HepG2 (cell line): ENCODE measurements at regions not wholly inside any gene's neighbourhood (a gene's known extent, or its start where the extent isn't known, plus 50 kb on each side); places are given as distances from the start of the nearest gene placed in this dataset.

Experiments
- ATAC-seq: fragments of 200-7000 bp; cut with Tn5 transposase; 3 replicates; pipeline ENCODE4 v1.9.1; 2020; ENCODE audit warnings: mild to moderate bottlenecking, moderate library complexity
- BruUV-seq: library from RNA; stranded (reverse); fragments of 400-500 nt; replicated peaks from 2 replicates; lab custom pipeline; 2021; lab: Mats Ljungman, UMichigan
- CTCF ChIA-PET: fragments of 300-600 bp; formaldehyde crosslinking; extraction: SDS; loops from one replicate; lab custom pipeline; 2021; ENCODE audit warnings: low total read pairs, inconsistent platforms, low intra/inter-chr PET ratio; lab: Yijun Ruan, JAX
- POLR2A ChIA-PET: fragments of 350-600 bp; sonication (Branson Sonifier 250); formaldehyde crosslinking; loops from one replicate; lab custom pipeline; 2020; ENCODE audit warnings: antibody characterized with exemption, inconsistent platforms; lab: Yijun Ruan, JAX
- DNase-seq: peaks from one replicate; pipeline ENCODE4 v3.0.0-alpha.2; 2015; ENCODE audit warnings: low spot score
- FAIRE-seq: peaks from 3 replicates; lab custom pipeline; 2011; peaks lifted over from hg19 to GRCh38; lab: Jason Lieb, UNC
- H2AFZ ChIP-seq: one replicate; pipeline ENCODE4 v1.6.1; 2011; ENCODE audit warnings: low read length, inconsistent platforms
- H3K27ac ChIP-seq: fragments of 300-600 bp; 3 replicates; pipeline ENCODE4 v1.8.0; 2011; ENCODE audit warnings: mixed run types, mild to moderate bottlenecking, mixed read lengths, low read length, inconsistent platforms; ENCODE audit not compliant: insufficient read depth; ENCODE audit errors: extremely low read length
- H3K27me3 ChIP-seq, 2 experiments: fragments of 200-600 bp in 1 of 2; 2 replicates in 1 of 2; 3 replicates in 1 of 2; pipeline versions ENCODE4 v1.6.0 to v1.8.0; 2011; ENCODE audit warnings: low read length in 2 of 2, mild to moderate bottlenecking in 2 of 2, moderate library complexity in 2 of 2, inconsistent platforms in 1 of 2; ENCODE audit not compliant: insufficient read depth in 2 of 2, control insufficient read depth in 1 of 2
- H3K36me3 ChIP-seq, 2 experiments: fragments of 200-600 bp in 1 of 2; replicated peaks in 1 of 2; 2 replicates in 1 of 2; 3 replicates in 1 of 2; pipeline versions ENCODE4 v1.5.1 to v1.8.0; 2011; ENCODE audit warnings: low read length in 2 of 2, inconsistent platforms in 1 of 2; ENCODE audit not compliant: insufficient read depth in 2 of 2, control insufficient read depth in 1 of 2
- H3K4me1 ChIP-seq: 2 replicates; pipeline ENCODE4 v1.5.1; 2012; ENCODE audit warnings: low read length, inconsistent platforms; ENCODE audit not compliant: insufficient read depth
- H3K4me2 ChIP-seq: 2 replicates; pipeline ENCODE4 v1.6.0; 2011; ENCODE audit warnings: low read depth, low read length, inconsistent platforms
- H3K4me3 ChIP-seq, 3 experiments: fragments of 200-600 bp in 1 of 3; sonication (generic), shearing (Covaris generic) in 1 of 3; replicated peaks in 1 of 3; 2 replicates each; pipeline ENCODE4 v1.5.1; 2011 to 2016; ENCODE audit warnings: low read length in 3 of 3, inconsistent platforms in 2 of 3, low read depth in 2 of 3, mild to moderate bottlenecking in 2 of 3, control low read depth in 1 of 3, mixed read lengths in 1 of 3; ENCODE audit not compliant: insufficient read depth in 1 of 3
- H3K79me2 ChIP-seq: one replicate; pipeline ENCODE4 v1.6.1; 2011; ENCODE audit warnings: low read length, inconsistent platforms; ENCODE audit not compliant: insufficient read depth
- H3K9ac ChIP-seq: 2 replicates; pipeline ENCODE4 v1.6.0; 2011; ENCODE audit warnings: mild to moderate bottlenecking, low read depth, low read length, inconsistent platforms; ENCODE audit not compliant: insufficient read depth
- H3K9me3 ChIP-seq: 2 replicates; pipeline ENCODE4 v1.5.1; 2012; ENCODE audit warnings: mild to moderate bottlenecking, low read length
- H4K20me1 ChIP-seq: 2 replicates; pipeline ENCODE4 v1.6.0; 2011; ENCODE audit warnings: inconsistent platforms, mild to moderate bottlenecking, low read length, moderate library complexity; ENCODE audit not compliant: insufficient read depth
- BORCS8-MEF2B ChIP-seq: sonication (generic); formaldehyde crosslinking; IDR thresholded peaks from 2 replicates; pipeline ENCODE4 v1.8.0; 2022; ENCODE audit warnings: mild to moderate bottlenecking, missing genetic modification reagents
- CEBPB ChIP-seq: IDR thresholded peaks from 2 replicates; pipeline ENCODE4 v1.6.1; 2011; ENCODE audit warnings: low read depth, low read length, improper control_type of control experiment, borderline replicate concordance
- JUN ChIP-seq: sonication (generic); formaldehyde crosslinking; IDR thresholded peaks from 2 replicates; pipeline ENCODE4 v1.4.0; 2020; ENCODE audit warnings: mild to moderate bottlenecking, missing genetic modification reagents
- RELA ChIP-seq: sonication (generic); formaldehyde crosslinking; IDR thresholded peaks from 2 replicates; pipeline ENCODE4 v1.4.0; 2020; ENCODE audit warnings: missing genetic modification reagents
- SIX4 ChIP-seq: sonication (generic); formaldehyde crosslinking; IDR thresholded peaks from 2 replicates; pipeline ENCODE4 v1.4.0; 2020; ENCODE audit warnings: missing genetic modification reagents
- ZBED4 ChIP-seq: sonication (generic); formaldehyde crosslinking; IDR thresholded peaks from 2 replicates; pipeline ENCODE4 v1.4.0; 2020; ENCODE audit warnings: missing genetic modification reagents, borderline replicate concordance
- ZIK1 ChIP-seq: sonication (generic); formaldehyde crosslinking; IDR thresholded peaks from 2 replicates; pipeline ENCODE4 v1.5.0; 2020; ENCODE audit warnings: mild to moderate bottlenecking, low read depth, missing genetic modification reagents, borderline replicate concordance
- ZNF629 ChIP-seq: sonication (generic); formaldehyde crosslinking; conservative IDR thresholded peaks from 2 replicates; pipeline ENCODE4 v1.5.0; 2020; ENCODE audit warnings: missing genetic modification reagents
- WGBS: methylation state at CpG from one replicate; pipeline ENCODE4 v1.1.6; 2017; ENCODE audit warnings: low lambda C conversion rate; 5-methylcytosine and 5-hydroxymethylcytosine counted together
- in situ Hi-C: cut with HindIII; loops from 2 replicates; pipeline ENCODE4 v1.10.0; 2017; ENCODE audit warnings: low pct_unique_long_range_greater_than_20kb; ENCODE audit not compliant: extremely low pct_ligation_motif_present
- intact Hi-C: fragments of 100-400 bp; cut with micrococcal nuclease; formaldehyde crosslinking; loops from one replicate; pipeline ENCODE4 v1.10.0; 2022; ENCODE audit not compliant: unreplicated experiment
- TF ChIP-seq, protein P1 (sequence below): sonication (generic); formaldehyde crosslinking; conservative IDR thresholded peaks from 2 replicates; pipeline ENCODE4 v1.4.0; 2020; ENCODE audit warnings: mild to moderate bottlenecking, missing genetic modification reagents, moderate library complexity
- TF ChIP-seq, protein P2 (sequence below): sonication (generic); formaldehyde crosslinking; IDR thresholded peaks from 2 replicates; pipeline ENCODE4 v1.4.0; 2020; ENCODE audit warnings: missing genetic modification reagents
- TF ChIP-seq, protein P3 (sequence below): sonication (generic); formaldehyde crosslinking; conservative IDR thresholded peaks from 2 replicates; pipeline ENCODE4 v1.4.0; 2020; ENCODE audit warnings: missing genetic modification reagents

GRCh38 chr6:19655744-19656143 lies 181.4 kb upstream of the ID4 start (continued):
- no peak for TF ChIP-seq ZBED4
- TF ChIP-seq, protein P1, sequence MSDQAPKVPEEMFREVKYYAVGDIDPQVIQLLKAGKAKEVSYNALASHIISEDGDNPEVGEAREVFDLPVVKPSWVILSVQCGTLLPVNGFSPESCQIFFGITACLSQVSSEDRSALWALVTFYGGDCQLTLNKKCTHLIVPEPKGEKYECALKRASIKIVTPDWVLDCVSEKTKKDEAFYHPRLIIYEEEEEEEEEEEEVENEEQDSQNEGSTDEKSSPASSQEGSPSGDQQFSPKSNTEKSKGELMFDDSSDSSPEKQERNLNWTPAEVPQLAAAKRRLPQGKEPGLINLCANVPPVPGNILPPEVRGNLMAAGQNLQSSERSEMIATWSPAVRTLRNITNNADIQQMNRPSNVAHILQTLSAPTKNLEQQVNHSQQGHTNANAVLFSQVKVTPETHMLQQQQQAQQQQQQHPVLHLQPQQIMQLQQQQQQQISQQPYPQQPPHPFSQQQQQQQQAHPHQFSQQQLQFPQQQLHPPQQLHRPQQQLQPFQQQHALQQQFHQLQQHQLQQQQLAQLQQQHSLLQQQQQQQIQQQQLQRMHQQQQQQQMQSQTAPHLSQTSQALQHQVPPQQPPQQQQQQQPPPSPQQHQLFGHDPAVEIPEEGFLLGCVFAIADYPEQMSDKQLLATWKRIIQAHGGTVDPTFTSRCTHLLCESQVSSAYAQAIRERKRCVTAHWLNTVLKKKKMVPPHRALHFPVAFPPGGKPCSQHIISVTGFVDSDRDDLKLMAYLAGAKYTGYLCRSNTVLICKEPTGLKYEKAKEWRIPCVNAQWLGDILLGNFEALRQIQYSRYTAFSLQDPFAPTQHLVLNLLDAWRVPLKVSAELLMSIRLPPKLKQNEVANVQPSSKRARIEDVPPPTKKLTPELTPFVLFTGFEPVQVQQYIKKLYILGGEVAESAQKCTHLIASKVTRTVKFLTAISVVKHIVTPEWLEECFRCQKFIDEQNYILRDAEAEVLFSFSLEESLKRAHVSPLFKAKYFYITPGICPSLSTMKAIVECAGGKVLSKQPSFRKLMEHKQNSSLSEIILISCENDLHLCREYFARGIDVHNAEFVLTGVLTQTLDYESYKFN (CRISPR knock-in tag), result no peak
- TF ChIP-seq, all 625 proteins: peak for 0

- no peaks in the 10 kb centered on the region for H3K4me1 ChIP-seq
- FAIRE-seq, result no peak
- no peaks in the 10 kb centered on the region for H3K79me2 ChIP-seq
- no peak for ATAC-seq
- TF ChIP-seq, protein P2, sequence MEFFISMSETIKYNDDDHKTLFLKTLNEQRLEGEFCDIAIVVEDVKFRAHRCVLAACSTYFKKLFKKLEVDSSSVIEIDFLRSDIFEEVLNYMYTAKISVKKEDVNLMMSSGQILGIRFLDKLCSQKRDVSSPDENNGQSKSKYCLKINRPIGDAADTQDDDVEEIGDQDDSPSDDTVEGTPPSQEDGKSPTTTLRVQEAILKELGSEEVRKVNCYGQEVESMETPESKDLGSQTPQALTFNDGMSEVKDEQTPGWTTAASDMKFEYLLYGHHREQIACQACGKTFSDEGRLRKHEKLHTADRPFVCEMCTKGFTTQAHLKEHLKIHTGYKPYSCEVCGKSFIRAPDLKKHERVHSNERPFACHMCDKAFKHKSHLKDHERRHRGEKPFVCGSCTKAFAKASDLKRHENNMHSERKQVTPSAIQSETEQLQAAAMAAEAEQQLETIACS (CRISPR knock-in tag), result no peak
- TF ChIP-seq SIX4 (CRISPR knock-in tag) (no peak), BORCS8-MEF2B (CRISPR knock-in tag) (no peak), RELA (CRISPR knock-in tag) (no peak), ZNF629 (no peak), ZIK1 (CRISPR knock-in tag) (no peak), CEBPB (no peak), JUN (CRISPR knock-in tag) (no peak)
- TF ChIP-seq, protein P3, sequence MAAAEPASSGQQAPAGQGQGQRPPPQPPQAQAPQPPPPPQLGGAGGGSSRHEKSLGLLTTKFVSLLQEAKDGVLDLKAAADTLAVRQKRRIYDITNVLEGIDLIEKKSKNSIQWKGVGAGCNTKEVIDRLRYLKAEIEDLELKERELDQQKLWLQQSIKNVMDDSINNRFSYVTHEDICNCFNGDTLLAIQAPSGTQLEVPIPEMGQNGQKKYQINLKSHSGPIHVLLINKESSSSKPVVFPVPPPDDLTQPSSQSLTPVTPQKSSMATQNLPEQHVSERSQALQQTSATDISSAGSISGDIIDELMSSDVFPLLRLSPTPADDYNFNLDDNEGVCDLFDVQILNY, result no peak
- TF ChIP-seq, all 625 proteins: peak for 0
- no peaks in the 10 kb centered on the region for H4K20me1 ChIP-seq
- DNase-seq, result no peak
- 11% methylated on average over 2 of the region's 2 CpGs for WGBS
- POLR2A ChIA-PET, result no interaction called here
- H3K27ac ChIP-seq, result no peak overlapping the region
- no peaks in the 10 kb centered on the region for H3K9me3 ChIP-seq
- no peak overlapping the region for H2AFZ ChIP-seq
- H3K27me3 ChIP-seq, result no peaks in the 10 kb centered on the region; a peak in 1 of 5 replicates
- BruUV-seq, result no TSS peak
- no peaks in the 10 kb centered on the region for H3K36me3 ChIP-seq
- no peak overlapping the region for H3K4me2 ChIP-seq
- in situ Hi-C loops (no loop called here), intact Hi-C loops (no loop called here)
- CTCF ChIA-PET, result no interaction called here
- H3K4me3 ChIP-seq, result no peak overlapping the region
- H3K9ac ChIP-seq, result no peak overlapping the region
These were observed 176.9 kb upstream of the ID4 start for GRCh38 chr6:19660123-19660910.
